Activated CD4-positive, alpha-beta T cell treated with anti-CD3 and anti-CD28 coated beads, Interleukin-2, amount 50 U/mL, for 4 hours (primary cell): ENCODE measurements at regions not wholly inside any gene's neighbourhood (a gene's known extent, or its start where the extent isn't known, plus 50 kb on each side); places are given as distances from the start of the nearest gene placed in this dataset.

Experiments used
- DNase-seq, 2 experiments: peaks; one replicate each; pipeline ENCODE4 v3.0.0-alpha.2; 2020

DNA sequence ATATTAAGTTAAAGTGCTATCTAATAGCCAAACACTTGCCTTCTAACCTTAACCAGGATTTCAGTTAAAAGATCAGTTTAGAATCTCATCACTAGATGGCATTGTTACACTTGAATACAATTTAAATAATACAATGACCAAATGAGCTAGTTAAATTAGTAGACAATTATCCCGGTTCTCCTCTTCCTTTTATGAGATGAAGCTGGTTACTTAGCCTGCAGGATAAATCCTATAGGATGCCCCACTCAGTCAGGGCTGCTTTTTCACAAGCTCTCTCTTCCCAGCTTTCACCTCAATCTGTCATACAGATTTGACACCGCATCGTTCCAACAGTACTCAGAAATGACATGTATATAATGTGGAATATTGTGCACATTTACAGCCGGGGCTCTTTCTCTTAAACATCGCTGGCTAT is 678.8 kb downstream of the KCNJ3 start:
- no peak for DNase-seq

DNA sequence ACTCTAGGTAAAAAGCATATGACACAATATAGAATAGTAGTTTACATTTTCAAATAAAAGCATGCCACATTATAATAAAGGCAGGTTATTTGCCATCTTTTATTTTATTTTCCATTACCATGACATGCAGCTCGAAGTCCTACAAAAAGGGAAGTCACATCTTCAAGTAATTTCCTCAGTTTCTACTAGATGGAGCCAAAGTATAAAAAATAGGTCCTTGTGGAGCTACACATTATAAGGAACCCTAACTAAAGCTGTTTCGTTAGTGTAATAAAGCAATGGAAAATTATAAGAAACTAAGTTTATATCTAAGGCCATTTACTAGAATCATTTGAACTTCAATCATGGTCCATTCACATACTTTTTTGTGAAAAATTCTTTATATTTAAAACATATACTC is 674.5 kb downstream of the KCNJ3 start:
- no peak for DNase-seq

GRCh38 chr2:155368934-155369333 is 670.4 kb downstream of the KCNJ3 start:
- DNase-seq: no peak

DNA sequence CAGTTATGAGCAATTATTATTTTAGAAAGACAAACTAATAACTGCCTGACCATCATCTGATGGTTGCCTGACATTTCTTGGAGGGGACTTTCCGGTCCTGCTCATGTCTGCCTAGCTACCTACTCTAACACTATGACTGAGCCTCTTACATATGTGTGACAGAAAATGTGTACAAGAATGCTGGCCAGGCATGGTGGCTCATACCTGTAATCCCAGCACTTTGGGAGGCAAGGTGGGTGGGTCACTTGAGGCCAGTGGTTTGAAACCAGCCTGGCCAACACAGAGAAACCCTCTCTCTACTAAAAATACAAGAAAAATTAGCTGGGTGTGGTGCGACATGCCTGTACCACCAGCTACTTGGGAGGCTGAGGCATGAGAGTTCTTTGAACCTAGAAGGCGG is 666.3 kb downstream of the KCNJ3 start:
- no peak for DNase-seq

DNA sequence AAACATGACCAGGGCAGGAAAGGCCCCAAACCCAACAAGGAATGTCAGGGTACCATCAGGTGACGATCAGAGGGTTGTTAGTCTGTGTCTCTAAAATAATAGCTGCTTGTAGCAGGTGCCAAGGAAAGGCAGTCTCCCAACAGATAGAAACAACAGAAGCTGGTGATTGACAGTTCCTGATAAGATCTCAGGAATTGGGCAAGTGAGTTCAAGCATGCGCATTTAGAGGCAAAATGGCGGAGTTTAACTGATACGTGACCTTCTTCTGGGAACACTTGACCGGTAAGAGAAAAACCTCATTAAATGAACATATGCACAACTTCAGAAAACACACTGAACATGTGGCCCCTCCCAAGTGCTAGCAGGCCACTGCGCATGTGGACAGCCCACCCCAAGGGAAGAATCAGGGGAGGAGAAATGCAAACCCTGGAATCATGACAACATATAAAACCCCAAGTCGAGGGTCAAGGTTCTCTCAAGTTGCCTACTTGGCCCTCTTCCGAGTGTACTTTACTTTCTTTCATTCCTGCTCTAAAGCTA is 664.9 kb downstream of the KCNJ3 start:
- DNase-seq: no peak

DNA sequence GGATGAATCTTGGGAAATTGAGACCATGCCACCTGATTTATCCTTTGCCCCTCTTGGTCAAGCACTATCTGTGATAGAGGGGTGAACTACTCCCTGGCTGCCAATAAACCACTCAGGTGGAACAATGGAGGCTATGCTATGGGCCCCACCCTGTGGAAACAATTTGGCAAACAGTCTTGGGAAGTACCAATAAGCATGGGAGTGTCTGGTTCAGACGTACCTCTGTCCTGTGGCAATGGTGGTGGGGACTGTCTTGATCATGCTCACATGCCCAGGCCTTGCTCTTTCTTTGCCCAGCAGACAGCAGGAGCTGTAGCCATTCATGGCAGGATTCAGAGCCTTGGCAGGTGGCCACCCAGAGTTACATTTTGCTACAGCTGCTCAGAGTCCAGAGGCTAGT is 658.7 kb downstream of the KCNJ3 start:
- no peak for DNase-seq

DNA sequence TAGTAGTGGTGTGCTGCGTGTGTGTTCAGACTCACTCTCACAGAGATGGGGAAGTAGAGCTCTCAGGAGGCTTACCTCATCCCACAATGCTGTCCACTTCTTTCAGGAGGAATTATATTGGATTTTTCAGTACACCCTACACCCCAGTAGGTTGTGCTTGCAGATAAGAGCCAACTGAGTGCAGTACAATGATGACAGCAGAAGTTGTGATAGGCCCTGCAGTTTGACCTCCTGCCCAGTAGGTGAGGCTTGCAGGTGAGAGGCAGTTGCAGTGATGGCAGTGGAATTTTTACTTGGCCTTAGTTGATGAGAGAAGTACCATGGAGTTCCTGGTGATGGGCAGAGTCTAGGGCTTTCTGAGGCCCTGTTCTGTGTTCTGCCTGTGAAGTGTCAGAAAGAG is 657.8 kb downstream of the KCNJ3 start:
- no peak for DNase-seq

DNA sequence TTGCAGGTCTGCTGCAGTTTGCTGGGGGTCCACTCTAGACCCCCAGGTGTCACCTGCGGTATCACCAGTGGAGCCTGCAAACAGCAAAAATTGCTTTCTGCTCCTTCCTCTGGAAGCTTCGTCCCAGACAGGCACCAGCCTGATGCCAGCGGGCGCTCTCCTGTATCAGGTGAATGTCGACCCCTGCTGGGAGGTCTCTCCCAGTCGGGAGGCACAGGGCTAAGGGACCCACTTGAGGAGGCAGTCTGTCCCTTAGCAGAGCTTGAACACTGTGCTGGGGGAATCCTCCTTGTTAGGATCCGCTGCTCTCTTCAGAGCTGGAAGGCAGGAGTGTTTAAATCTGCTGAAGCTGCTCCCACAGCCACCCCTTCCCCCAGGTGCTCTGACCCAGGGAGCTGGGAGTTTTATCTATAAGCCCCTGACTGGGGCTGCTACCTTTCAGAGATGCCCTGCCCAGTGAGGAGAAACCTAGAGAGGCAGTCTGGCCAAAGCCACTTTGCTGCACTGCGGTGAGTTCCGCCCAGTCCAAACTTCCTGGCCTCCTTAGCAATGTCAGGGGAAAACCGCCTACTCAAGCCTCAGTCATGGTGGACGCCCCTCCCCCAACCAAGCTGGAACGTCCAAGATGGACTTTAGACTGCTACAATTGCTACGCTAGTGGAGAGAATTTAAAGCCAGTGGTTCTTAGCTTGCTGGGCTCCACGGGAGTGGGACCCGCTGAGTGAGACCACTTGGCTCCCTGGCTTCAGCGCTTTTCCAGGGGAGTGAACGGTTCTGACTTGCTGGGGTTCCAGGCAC is 652.5 kb downstream of the KCNJ3 start:
- DNase-seq: no peak

DNA sequence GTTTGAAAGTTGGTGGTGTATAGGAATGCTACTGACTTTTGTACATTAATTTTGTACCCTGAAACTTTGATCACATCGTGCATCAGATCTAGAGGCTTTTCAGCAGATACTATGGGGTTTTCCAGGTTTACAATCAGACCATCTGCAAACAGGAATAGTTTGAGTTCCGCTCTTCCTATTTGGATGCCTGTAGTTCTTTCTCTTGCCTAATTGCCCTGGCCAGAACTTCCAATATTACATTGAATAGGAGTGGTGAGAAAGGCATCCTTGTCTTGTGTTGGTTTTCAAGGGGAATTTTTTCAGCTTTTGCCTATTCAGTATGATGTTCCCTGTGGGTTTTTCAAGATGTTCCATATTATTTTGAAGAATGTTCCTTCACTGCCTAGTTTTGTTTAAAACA is 633.5 kb downstream of the KCNJ3 start:
- DNase-seq: no peak

DNA sequence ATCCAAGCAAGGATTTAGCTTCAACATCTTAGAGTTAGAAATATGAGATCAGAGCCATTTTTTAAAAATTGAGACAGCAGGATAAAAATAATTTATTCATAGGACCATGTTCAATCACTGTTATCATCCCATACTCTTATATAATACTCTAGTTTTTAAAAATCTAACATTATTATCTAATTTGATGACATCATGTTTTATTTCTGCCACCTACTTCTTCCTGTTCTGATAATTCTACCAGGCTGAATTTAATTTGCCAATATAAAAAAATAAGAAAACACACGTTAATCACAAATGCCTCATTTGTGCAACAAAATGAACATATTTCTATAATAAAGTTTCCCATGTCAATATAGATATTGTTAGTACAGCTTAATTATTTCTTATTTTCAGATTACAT is 621.7 kb downstream of the KCNJ3 start:
- DNase-seq: no peak

DNA sequence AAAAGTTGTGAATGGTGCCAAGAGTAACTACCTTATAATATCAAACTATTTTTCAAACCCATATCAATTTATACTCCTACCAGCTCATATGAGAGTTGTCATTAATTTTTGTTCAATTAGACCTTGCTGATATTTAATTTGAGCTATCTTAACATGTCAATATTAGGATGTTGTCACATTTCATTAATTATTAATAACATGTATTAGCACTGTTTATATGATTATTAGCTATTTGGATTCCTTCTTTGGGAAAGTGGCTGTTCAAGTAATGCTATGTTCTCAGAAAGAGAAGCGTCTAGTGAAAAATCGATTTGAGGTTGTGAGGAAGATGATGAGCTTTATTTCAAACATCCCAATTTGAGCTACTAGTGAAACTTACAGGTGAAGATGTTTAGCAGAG is 620.2 kb downstream of the KCNJ3 start:
- no peak for DNase-seq

DNA sequence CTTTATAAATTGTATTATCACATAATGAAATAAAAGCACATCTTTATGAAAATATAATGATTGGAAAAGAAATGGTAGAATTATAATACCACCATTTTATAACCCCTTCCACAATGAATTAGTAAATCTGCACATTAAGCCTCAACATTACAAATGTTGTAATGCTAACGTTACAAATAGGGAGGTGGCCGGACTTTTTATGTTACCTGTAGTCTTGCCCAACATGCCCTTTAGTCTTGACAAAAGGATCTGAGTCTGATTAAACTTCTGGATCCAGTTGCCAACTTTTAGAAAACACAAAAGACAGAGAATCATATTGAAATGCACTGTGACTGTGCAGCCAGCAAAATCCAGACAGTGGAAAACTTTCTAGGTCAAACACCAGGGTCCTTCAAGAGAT is 617.3 kb downstream of the KCNJ3 start:
- no peak for DNase-seq

DNA sequence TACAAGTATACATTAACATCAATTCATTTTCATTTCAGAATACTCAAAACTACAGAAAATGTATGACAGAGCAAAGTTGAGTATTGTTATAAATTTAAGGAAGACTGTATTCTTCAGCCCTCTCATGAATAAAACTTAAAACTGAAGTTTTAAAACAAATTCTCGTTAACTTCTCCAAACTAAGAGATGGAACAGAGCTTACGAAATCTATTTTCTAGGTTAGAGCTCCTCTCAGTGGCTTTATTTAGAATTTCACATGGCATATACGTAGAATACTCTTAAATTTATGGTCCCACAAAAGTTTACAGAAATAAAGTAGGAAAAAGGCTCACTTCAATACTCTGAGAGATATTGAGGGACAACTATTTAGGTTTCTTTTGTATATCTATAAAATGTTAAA is 612.1 kb downstream of the KCNJ3 start:
- DNase-seq: no peak

- no peak for DNase-seq
These were observed 611.0 kb downstream of the KCNJ3 start for GRCh38 chr2:155309483-155309882.

- DNase-seq: no peak
These were observed 610.0 kb downstream of the KCNJ3 start for GRCh38 chr2:155308367-155309009.

DNA sequence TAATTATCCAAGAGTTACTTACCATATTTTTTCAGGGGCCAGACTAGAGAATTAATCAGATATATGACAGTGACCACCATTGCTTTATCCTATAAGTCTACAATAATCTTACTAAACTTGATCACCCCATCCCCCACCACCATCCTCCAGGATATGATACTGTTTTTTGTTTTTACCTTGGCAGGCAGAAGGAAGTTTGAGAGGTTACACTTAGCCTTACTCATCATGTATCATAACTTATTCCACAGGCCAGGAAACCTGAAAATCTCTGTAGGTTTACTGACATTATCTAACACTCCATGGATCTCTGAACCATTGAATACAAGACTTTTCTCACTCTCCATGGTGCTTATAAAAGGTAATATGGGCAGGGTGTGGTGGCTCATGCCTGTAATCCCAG is 602.7 kb downstream of the KCNJ3 start:
- no peak for DNase-seq

DNA sequence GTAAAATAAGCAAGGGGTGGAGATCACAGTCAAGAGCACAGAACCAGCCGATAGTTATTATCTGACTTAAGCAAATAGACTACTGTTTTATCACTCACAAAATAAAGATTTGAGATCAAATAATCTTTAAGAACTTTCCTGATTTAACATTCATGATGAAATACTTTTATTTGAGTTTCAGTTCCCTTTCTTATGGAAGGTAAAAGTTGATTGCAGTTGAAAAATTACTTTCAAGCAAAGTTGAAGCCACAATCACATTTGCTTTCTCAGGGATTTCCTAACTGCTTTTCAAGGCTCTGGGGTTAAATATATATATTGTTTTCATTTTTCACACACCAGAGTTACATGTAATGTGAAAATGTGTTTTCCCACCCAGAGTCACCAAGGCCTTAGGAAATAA is 599.5 kb downstream of the KCNJ3 start:
- DNase-seq: no peak

GRCh38 chr2:155294358-155294757 is 595.9 kb downstream of the KCNJ3 start:
- DNase-seq: no peak

- DNase-seq: no peak
These were observed 583.4 kb downstream of the KCNJ3 start for GRCh38 chr2:155281907-155282306.

GRCh38 chr2:155273323-155273722 is 574.8 kb downstream of the KCNJ3 start:
- no peak for DNase-seq

DNA sequence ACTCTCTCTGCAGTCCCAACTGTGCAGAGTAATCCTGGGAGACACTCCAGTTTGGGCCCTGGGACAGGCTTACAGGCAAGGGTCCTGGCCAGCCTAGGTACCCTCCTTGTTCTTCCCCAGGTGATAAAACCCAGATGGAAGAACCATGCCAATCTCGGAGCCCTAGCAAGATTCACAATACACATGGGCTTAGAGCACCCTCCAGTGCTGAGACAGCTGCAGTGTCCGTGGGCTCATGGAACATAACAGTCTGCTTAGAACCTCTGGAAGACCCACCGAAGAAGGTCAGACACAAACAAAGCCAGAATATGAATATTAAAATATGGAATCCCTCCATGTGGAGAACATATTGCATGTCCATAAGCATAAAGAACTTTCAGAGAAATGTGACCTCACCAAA is 568.1 kb downstream of the KCNJ3 start:
- DNase-seq: no peak

DNA sequence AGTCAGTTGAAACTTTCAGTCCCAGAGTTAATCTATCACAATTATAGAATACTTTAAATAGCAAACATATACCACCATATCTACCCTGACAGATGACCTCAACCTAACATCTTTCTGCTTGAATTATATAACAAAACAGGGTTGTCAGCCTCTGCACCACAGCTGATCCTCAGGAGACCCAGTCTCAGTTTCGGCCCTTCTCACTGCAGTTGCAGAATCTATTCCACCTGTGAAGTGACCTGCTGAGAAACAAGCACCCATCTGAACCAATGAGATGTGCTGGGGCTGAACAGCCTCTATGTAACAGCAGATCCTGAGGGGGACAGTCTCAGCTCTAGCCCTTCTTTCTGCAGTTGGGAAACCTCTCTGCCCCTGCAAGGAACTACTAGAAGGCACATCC is 567.6 kb downstream of the KCNJ3 start:
- no peak for DNase-seq

GRCh38 chr2:155256803-155257202 is 558.3 kb downstream of the KCNJ3 start:
- no peak for DNase-seq

GRCh38 chr2:155250800-155251199 is 552.3 kb downstream of the KCNJ3 start:
- DNase-seq: no peak

- no peak for DNase-seq
These were observed 541.7 kb downstream of the KCNJ3 start for GRCh38 chr2:155240176-155240575.
